ENCODE measurements at regions not wholly inside any gene's neighbourhood (a gene's known extent, or its start where the extent isn't known, plus 50 kb on each side); places are given as distances from the start of the nearest gene placed in this dataset.
"Not testable (repeated sequence)": the region's sequence is repeated elsewhere in the genome, so short reads cannot be mapped to it uniquely, and the experiment has no call there.

- intact Hi-C loops (cut with DNase I), result no loop called here
- 68 to 69% (median 69%) methylated on average over 3 of the region's 3 CpGs for WGBS, 3 donors
- no peak overlapping the region for H3K27ac ChIP-seq
- no peaks in the 10 kb centered on the region for H3K36me3 ChIP-seq
- H3K9me3 ChIP-seq, result no peaks in the 10 kb centered on the region
- H3K4me3 ChIP-seq, result no peak overlapping the region
- TF ChIP-seq POLR2A (IDR thresholded peaks at IDR 0.05) (no peak), EP300 (IDR thresholded peaks at IDR 0.05) (no peak), CTCF (IDR thresholded peaks at IDR 0.05) (no peak)
- no peaks in the 10 kb centered on the region for H3K27me3 ChIP-seq
- no peaks in the 10 kb centered on the region for H3K4me1 ChIP-seq (ENCODE audit: insufficient read depth)
- no peak for DNase-seq
Observed at GRCh38 chr13:37163641-37164265, 58.3 kb upstream of the CSNK1A1L start.

GRCh38 chr13:37158481-37158880 is 53.0 kb upstream of the CSNK1A1L start:
- no peaks in the 10 kb centered on the region for H3K4me1 ChIP-seq (ENCODE audit: insufficient read depth)
- TF ChIP-seq EP300 (IDR thresholded peaks at IDR 0.05), result no peak
- TF ChIP-seq CTCF (IDR thresholded peaks at IDR 0.05), result no peak
- no peak for TF ChIP-seq POLR2A (IDR thresholded peaks at IDR 0.05)
- no peaks in the 10 kb centered on the region for H3K27me3 ChIP-seq
- H3K36me3 ChIP-seq, result no peaks in the 10 kb centered on the region
- no peak overlapping the region for H3K27ac ChIP-seq
- no peak overlapping the region for H3K4me3 ChIP-seq
- 90 to 96% (median 94%) methylated on average over 2 of the region's 2 CpGs for WGBS, 3 donors
- no peaks in the 10 kb centered on the region for H3K9me3 ChIP-seq
- intact Hi-C loops (cut with DNase I), result no loop called here
- no peak for DNase-seq

- DNase-seq; H3K36me3 ChIP-seq; H3K27ac ChIP-seq; H3K27me3 ChIP-seq; H3K4me1 ChIP-seq (ENCODE audit: insufficient read depth); intact Hi-C loops (cut with DNase I); H3K4me3 ChIP-seq; H3K9me3 ChIP-seq: not testable (repeated sequence)
- 93 to 94% (median 94%) methylated on average over 22 of the region's 22 CpGs for WGBS, 3 donors
Observed at GRCh38 chr13:37155613-37156097, 50.2 kb upstream of the CSNK1A1L start.
